Fibroblast of skin of abdomen (primary cell): ENCODE measurements at regions not wholly inside any gene's neighbourhood (a gene's known extent, or its start where the extent isn't known, plus 50 kb on each side); places are given as distances from the start of the nearest gene placed in this dataset.

Experiments used
- DNase-seq: peaks from one replicate; pipeline ENCODE4 v3.0.0-alpha.2; 2013

GRCh38 chr10:83592337-83592935, 546.9 kb upstream of the GHITM start:
- DNase-seq: no peak

DNA sequence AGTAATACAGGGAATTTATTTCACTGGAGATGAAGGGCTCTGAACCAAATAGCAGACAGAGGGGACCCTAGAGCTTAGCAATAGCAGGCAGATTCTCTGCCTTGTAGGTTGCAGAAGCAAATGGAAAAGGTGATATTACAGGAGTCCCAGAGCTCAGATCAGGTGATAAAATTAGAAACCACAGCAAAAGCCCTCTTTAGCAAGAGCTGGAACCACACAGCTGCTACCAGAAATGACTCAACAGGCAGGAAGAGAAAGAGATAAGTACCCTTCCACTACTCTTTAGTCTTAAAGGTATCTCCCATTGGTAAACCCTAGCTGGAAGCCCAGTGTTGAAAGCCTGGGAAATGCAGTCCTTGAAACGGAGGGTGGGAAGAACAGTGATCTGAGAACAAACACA, 535.6 kb upstream of the GHITM start:
- DNase-seq: no peak

- DNase-seq: no peak
These were observed 533.3 kb upstream of the GHITM start for GRCh38 chr10:83605783-83606630.

GRCh38 chr10:83607959-83608745, 531.2 kb upstream of the GHITM start:
- DNase-seq: no peak

- peak; percentile 15 for DNase-seq
These were observed 527.3 kb upstream of the GHITM start for GRCh38 chr10:83612050-83612449.

- DNase-seq: no peak
These were observed 526.6 kb upstream of the GHITM start for GRCh38 chr10:83612746-83613145.

DNA sequence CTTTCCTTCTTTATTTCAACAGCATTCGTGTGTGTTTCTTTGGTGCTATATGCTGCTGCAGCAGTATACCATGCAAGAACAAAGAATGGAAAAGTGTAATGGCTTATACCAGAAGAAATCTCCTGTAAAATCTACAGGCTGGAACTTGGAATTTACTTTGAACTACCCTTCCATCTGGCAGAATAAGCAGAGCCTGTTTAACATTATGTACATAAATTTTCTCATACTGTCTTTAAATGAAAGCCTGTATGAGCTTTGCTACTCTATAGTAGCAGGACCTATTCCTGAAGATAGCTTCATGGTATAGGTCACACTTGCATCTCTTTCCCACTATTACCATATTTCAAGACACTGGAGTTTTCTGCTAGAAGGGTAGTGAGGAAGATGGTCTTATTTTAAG, 522.1 kb upstream of the GHITM start:
- no peak for DNase-seq

DNA sequence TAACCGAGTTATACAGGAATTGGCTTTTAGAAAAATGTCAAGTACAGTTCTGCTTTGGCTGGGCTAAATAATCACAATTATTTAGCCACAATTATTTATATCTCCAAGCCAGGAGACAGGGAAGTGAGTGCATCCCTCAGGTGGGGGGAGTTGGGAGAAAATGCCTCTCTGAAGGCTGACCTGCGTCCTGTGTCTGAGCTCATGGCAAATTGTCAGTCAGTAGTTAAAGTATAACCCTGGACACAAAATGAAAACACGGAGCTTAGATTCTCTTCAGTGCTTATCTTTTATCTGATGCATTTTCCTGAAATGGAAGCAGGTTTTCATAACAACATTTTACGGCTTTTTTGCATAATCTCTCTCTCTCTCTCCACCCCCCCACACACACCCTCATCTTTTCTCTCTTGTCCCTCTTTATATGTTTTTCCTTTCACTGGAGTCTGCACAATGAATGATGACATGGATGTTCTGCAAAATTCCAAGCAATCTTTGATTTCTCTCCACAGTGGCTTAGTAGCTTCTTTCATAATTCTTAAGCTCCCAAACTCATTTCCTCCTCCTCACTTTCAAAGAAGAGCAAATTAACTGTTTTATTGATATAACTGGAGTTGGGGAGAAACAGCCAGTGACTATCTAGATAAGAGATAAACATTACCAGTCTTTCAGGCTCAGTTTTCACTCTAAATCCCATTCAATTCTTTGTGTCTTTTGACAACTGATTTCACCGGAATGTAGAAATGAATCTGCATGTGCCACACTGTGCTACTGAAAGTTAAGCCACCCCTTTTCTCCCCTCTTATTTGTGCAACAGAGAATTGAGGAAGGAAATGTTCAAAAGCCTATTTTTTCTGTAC, 521.4 kb upstream of the GHITM start:
- DNase-seq: no peak

GRCh38 chr10:83625831-83626360, 513.4 kb upstream of the GHITM start:
- DNase-seq: no peak

- no peak for DNase-seq
These were observed 506.6 kb upstream of the GHITM start for GRCh38 chr10:83632701-83633100.

- DNase-seq: no peak
These were observed 505.8 kb upstream of the GHITM start for GRCh38 chr10:83633547-83633946.

- DNase-seq: no peak
These were observed 502.5 kb upstream of the GHITM start for GRCh38 chr10:83636826-83637225.

DNA sequence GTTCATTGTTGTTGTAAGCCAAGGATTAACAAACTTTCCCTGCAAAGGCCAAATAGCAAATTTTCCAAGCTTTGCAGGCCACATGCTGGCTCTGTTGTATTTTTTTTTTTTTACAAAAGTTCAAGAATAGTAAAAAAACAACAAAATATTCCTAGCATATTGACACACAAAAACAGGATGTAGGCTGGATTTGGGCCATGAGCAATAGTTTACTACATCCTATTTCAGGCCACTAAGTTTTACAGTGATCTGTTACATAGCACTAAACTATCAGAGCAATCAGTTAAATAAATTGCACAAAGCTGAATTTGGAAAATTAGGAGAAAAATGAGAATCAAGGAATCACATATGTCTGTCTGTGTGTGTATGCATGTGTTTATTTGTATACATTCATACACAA, 491.8 kb upstream of the GHITM start:
- no peak for DNase-seq

DNA sequence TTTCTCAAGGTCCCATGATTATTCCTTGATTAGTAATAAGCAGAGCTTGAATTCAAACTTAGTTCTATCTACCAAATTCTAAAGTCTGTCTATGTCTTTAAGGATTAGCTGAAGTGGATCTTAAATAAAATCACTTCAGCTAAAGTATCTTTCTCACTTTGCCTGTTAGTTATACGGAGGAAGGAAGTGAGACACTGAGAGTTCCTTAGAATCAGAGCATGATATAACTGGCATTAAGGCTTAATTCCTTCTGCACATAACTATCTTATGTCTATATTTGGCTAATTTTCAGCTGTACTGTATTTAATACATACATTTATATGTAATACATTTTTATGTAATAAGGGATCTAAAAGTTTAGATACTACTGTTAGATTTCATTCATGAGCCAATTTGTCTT, 491.1 kb upstream of the GHITM start:
- DNase-seq: no peak

GRCh38 chr10:83649471-83649870, 489.8 kb upstream of the GHITM start:
- no peak for DNase-seq

- no peak for DNase-seq
These were observed 484.6 kb upstream of the GHITM start for GRCh38 chr10:83654689-83655088.

DNA sequence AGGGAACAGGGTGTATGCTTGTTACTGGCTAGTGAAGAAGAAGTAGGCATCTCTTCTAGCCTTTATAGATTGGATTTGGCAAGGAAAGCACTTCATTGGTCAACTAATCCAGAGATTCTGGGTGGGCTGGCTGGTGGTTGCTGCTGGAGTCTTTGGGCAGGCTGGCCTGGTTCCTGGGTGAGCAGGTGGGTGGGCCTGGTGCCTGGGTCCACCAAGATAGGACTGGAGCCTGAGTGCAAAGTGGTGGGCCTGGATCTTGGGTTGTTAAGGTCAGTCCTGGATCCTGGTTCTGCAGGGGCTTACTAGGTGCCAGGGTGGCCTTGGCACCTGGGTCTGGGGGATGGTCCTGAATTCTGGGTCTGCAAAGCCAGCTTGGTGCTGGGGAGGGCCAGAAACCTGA, 482.4 kb upstream of the GHITM start:
- no peak for DNase-seq

GRCh38 chr10:83657487-83657886, 481.8 kb upstream of the GHITM start:
- DNase-seq: no peak

- no peak for DNase-seq
These were observed 475.4 kb upstream of the GHITM start for GRCh38 chr10:83663918-83664317.

GRCh38 chr10:83666762-83667161, 472.5 kb upstream of the GHITM start:
- DNase-seq: no peak

DNA sequence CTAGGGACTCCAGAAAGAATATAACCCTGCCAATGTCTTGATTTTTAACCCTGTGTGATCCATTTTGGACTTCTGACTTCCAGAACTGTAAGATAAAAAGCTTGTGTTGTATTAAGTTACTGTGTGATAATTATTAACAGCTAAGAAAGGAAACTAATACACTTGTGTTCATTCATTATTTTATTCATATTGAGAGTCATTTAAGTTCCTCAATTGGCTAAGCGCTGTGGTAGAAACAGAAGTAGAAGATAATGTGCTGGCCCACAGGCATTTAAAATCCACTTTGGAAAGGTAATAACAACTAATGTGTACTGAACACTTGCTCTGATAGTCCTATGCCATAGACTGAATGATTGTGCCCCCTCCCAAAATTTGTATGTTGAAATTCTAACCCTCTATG, 471.7 kb upstream of the GHITM start:
- DNase-seq: no peak

DNA sequence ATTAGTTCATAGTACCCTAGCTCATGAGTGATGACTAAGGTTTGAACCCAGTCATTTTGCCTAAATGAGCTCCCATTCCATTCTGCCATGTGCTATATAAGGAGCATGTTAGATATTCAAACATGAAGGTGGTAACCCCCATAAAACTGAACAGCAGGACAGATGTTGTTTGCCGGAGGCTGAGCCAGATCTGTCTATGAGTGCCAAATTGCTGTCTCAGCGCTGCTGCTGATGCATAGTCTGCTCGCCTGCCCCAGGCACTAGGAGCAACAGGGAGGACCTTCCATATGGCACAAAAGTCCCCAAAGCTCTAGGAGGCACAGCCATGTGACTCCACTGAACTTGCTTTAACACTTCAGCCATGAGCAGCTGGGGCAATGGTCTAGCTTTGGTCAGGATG, 466.0 kb upstream of the GHITM start:
- no peak for DNase-seq
